C4-2B (cell line): ENCODE measurements at regions not wholly inside any gene's neighbourhood (a gene's known extent, or its start where the extent isn't known, plus 50 kb on each side); places are given as distances from the start of the nearest gene placed in this dataset.

Experiments used
- ZFX ChIP-seq: fragments of 450-650 bp; IDR thresholded peaks from 2 replicates; pipeline ENCODE4 v1.6.1; 2017
- TF ChIP-seq, protein P1 (sequence below): fragments of 450-650 bp; conservative IDR thresholded peaks from 2 replicates; pipeline ENCODE4 v1.5.1; 2017; ENCODE audit warnings: mild to moderate bottlenecking

DNA sequence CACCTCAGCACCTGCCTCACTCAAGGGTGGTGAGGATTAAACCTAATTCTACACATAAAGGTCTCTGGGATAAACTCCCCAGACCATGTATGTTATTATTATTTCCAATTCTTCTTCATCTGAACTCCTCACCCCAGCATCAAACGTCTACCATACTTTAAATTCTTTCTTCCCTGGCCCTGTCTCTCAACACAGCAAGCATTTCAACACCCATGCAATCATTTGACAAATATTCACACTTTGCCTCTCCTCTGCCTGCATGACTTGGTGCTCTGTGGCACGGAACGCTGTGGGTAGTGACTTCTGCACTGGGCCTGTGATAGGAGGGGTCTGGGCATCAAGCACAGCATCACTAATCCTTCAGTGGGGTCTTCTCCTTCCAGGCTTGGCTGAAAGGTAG, 490.8 kb downstream of the TNS3 start:
- TF ChIP-seq, protein P1, sequence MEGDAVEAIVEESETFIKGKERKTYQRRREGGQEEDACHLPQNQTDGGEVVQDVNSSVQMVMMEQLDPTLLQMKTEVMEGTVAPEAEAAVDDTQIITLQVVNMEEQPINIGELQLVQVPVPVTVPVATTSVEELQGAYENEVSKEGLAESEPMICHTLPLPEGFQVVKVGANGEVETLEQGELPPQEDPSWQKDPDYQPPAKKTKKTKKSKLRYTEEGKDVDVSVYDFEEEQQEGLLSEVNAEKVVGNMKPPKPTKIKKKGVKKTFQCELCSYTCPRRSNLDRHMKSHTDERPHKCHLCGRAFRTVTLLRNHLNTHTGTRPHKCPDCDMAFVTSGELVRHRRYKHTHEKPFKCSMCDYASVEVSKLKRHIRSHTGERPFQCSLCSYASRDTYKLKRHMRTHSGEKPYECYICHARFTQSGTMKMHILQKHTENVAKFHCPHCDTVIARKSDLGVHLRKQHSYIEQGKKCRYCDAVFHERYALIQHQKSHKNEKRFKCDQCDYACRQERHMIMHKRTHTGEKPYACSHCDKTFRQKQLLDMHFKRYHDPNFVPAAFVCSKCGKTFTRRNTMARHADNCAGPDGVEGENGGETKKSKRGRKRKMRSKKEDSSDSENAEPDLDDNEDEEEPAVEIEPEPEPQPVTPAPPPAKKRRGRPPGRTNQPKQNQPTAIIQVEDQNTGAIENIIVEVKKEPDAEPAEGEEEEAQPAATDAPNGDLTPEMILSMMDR, result no peak
- no peak for TF ChIP-seq ZFX
